Astrocyte of the spinal cord (primary cell): ENCODE measurements at regions not wholly inside any gene's neighbourhood (a gene's known extent, or its start where the extent isn't known, plus 50 kb on each side); places are given as distances from the start of the nearest gene placed in this dataset.
"Not testable (repeated sequence)": the region's sequence is repeated elsewhere in the genome, so short reads cannot be mapped to it uniquely, and the experiment has no call there.

Experiments
- DNase-seq: peaks from one replicate; pipeline ENCODE4 v3.0.0; 2011; ENCODE audit warnings: low read depth, low spot score
- H3K4me3 ChIP-seq: 2 replicates; pipeline ENCODE4 v1.5.1; 2011; ENCODE audit warnings: low read depth, mild to moderate bottlenecking, low read length, moderate library complexity
- CTCF ChIP-seq: IDR thresholded peaks from 2 replicates; pipeline ENCODE4 v1.5.1; 2012; ENCODE audit warnings: low read depth, mild to moderate bottlenecking, low read length, inconsistent platforms
- in situ Hi-C: cut with HindIII; loops from 2 replicates; pipeline ENCODE4 v1.10.0; 2017; ENCODE audit warnings: low sequenced_read_pairs

GRCh38 chr1:240722788-240723187 lies 110.8 kb upstream of the GREM2 start:
- in situ Hi-C loops: no loop called here
- DNase-seq: no peak
- TF ChIP-seq CTCF: no peak
- H3K4me3 ChIP-seq: no peak overlapping the region

DNA sequence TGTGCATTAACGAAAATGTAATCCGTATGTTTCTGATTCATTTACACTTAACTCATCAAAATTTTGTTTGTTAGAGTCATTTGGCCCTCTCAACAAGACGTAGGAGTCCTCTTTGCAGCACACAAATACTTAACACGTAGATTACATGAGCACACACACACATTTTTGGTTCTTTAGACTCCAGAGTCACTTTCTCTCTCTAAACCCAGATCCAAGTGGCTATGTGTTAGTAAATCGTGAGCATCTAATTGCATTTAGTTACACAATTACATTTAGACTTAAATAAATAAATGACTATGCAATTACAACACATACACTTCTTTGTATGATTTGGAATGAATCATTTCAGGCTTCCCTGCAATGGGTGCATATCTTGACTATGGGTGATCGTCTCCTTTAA lies 109.0 kb upstream of the GREM2 start:
- in situ Hi-C loops: no loop called here
- no peak for TF ChIP-seq CTCF
- no peak overlapping the region for H3K4me3 ChIP-seq
- DNase-seq: no peak

DNA sequence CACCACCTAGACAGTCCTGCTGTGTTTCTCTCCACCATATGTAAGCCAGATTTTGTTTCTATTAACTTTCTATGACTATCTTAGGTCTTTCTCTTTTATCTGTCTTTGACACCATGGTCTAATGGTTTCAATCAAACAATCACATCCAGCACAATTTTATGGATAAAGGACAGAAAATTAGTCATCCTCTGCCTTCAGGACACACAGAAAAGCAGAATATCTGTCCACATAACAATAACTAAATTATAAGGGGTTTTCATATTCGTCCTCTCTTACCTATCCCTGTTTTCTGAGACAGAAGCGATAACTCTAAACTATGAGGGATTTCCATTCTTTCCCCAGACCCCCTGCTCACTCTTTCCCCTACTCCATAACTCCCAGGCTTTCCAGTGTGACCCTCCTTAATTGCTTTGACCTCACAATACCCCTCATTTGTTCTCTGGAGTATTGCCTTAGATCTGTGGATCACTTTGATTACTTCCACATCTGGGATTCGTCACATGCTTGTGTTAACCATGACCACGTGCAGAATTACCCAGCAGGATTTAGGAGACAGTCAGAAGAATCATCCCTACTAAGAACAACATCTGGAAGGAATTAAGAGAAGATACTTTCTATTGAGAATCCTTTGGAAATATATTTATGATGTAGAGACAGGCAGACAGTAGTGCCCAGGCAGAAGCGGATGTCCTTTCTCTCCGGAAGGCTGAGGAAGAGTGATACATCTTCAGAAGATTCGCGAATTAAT lies 108.2 kb upstream of the GREM2 start:
- no peak overlapping the region for H3K4me3 ChIP-seq
- in situ Hi-C loops: no loop called here
- no peak for DNase-seq
- TF ChIP-seq CTCF: no peak

GRCh38 chr1:240716538-240716937 lies 104.6 kb upstream of the GREM2 start:
- in situ Hi-C loops, H3K4me3 ChIP-seq, DNase-seq: not testable (repeated sequence)

DNA sequence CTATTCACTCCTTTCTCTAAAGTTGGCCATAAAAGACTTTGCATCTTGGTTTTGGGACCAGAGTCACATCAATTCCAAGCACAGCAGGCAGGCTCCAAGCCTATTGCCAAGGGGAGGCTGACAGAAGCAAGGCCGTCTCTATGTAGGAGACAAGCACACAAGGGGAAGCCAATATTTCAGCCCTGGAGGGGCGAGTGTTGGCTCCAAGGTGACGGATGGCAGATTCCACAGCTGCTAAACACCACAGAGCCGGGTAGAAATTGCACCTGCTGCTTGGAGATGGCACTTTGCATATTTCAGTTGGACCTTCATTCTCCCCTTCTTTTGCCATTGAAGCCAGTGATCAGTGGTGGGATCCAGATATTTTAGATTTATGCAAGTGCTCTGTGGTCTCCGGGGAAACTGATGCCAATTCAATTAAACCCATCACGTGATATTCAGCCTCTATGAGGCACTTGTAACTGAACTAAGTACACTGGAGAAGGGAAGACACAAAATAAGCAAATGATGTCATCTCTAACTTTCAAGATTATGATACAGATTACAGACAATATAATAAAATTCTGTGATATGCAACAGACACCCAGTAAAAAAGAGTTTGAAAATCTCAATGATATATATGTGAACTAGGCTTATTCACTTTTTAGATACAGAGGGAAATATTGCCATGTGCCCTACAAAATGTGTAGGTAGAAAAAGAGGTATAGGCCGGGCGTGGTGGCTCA lies 102.8 kb upstream of the GREM2 start:
- DNase-seq: no peak
- no peak for TF ChIP-seq CTCF
- in situ Hi-C loops: no loop called here
- no peak overlapping the region for H3K4me3 ChIP-seq

DNA sequence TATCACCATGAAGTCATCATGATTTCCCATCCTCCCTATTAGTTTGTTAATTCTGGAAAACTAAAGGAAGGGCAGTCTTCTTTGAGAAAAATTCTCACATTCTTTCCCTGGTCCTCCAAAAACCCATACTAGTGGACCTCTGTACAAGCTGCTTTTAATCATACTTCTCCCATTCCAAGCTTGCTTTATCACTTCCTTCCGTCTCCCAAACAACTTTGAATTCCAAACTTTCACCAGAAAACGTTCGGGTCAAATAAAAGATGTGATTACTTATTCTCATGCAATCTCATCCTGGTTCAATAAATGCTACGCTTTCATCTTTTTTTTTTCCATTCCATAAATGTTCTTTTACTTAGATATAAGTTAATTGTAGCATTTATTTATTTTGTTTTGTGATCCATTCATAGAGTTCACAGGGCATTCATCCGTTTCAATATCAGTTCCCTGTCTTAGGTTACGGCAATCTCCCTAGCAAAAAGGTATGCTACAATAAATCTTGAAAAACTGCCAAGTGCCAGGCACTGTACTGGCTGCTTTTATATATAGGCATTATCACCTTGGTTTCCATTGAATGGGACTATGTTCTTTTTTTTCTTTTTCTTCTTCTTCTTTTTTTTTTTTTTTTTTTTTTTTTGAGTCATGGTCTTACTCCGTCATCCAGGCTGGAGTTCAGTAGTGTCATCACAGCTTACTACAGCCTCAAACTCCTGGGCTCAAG lies 100.2 kb upstream of the GREM2 start:
- in situ Hi-C loops: no loop called here
- no peak for DNase-seq
- no peak for TF ChIP-seq CTCF

GRCh38 chr1:240711020-240711419 lies 99.1 kb upstream of the GREM2 start:
- no peak overlapping the region for H3K4me3 ChIP-seq
- in situ Hi-C loops: no loop called here
- no peak for TF ChIP-seq CTCF
- no peak for DNase-seq

More for the DNA sequence above, 100.2 kb upstream of the GREM2 start:
- no peak overlapping the region for H3K4me3 ChIP-seq
